Mucosa of descending colon (tissue), 3 donors: ENCODE measurements at regions not wholly inside any gene's neighbourhood (a gene's known extent, or its start where the extent isn't known, plus 50 kb on each side); places are given as distances from the start of the nearest gene placed in this dataset.

Source experiments
- ATAC-seq: fragments of 200-7000 bp; cut with Tn5 transposase; one replicate; pipeline ENCODE4 v1.9.1; 2020; ENCODE audit warnings: mild to moderate bottlenecking, moderate library complexity
- DNase-seq, 3 donors: peaks; one replicate each; pipeline ENCODE4 v3.0.0-alpha.2; 2020
- H3K36me3 ChIP-seq: fragments of 200-600 bp; one replicate; pipeline ENCODE4 v1.8.0; 2021; ENCODE audit warnings: low read depth, mild to moderate bottlenecking
- H3K4me1 ChIP-seq: fragments of 200-600 bp; one replicate; pipeline ENCODE4 v1.8.0; 2021; ENCODE audit warnings: low read depth, mild to moderate bottlenecking
- H3K4me3 ChIP-seq: fragments of 200-600 bp; one replicate; pipeline ENCODE4 v1.8.0; 2021; ENCODE audit warnings: mild to moderate bottlenecking
- H3K9me3 ChIP-seq: fragments of 200-600 bp; one replicate; pipeline ENCODE4 v1.8.0; 2021; ENCODE audit warnings: mild to moderate bottlenecking
- intact Hi-C, 2 donors: fragments of 100-400 bp; cut with DNase I in 1 of 2; cut with micrococcal nuclease in 1 of 2; formaldehyde crosslinking; loops; one replicate each; pipeline versions ENCODE4 v1.11.0 to v1.11.1; 2022; cut with DNase I, micrococcal nuclease
- TF ChIP-seq, protein P1 (sequence below): fragments of 200-600 bp; IDR thresholded peaks from one replicate; pipeline ENCODE4 v1.8.0; 2022; ENCODE audit warnings: antibody characterized with exemption, mild to moderate bottlenecking
- donor health status: DM: no; HTN: no; CAD: no; lungs with moderate emphysema.
- donor health status: DM: no; HTN: no; CAD: no.
- donor health status: DM: no; HTN: yes; CAD: no.

DNA sequence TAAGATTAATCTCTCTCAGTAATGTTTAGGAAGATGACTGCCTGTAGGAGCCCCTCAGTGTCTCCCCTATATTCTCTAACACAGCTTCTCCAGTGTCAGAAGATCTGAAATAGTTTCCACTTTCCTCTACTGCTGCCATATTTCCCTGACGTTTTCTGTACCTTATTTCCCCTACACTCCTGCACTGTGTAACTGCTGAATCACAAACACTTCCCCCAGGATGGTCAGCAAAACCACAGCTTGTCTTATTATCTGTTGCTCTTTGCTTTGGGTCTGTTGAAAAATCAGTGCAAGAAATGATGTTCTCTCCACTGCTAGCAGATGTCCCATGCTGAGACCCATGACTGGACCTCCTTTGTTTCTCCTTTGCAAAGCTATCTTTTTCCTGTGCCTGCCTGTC, 441.7 kb downstream of the EPHA4 start:
- no peak for DNase-seq
- ATAC-seq, result no peak
- intact Hi-C loops, result no loop called here
- Histone ChIP-seq H3K4me1 (no peaks in the 10 kb centered on the region), H3K9me3 (peaks cover 4% of the 10 kb centered on the region), H3K36me3 (no peaks in the 10 kb centered on the region), H3K4me3 (no peak overlapping the region)
- TF ChIP-seq, protein P1, sequence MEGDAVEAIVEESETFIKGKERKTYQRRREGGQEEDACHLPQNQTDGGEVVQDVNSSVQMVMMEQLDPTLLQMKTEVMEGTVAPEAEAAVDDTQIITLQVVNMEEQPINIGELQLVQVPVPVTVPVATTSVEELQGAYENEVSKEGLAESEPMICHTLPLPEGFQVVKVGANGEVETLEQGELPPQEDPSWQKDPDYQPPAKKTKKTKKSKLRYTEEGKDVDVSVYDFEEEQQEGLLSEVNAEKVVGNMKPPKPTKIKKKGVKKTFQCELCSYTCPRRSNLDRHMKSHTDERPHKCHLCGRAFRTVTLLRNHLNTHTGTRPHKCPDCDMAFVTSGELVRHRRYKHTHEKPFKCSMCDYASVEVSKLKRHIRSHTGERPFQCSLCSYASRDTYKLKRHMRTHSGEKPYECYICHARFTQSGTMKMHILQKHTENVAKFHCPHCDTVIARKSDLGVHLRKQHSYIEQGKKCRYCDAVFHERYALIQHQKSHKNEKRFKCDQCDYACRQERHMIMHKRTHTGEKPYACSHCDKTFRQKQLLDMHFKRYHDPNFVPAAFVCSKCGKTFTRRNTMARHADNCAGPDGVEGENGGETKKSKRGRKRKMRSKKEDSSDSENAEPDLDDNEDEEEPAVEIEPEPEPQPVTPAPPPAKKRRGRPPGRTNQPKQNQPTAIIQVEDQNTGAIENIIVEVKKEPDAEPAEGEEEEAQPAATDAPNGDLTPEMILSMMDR, result no peak

- no peak overlapping the region for H3K4me3 ChIP-seq
- ATAC-seq (no peak), DNase-seq (no peak)
- TF ChIP-seq, protein P1, result no peak
- no peaks in the 10 kb centered on the region for H3K4me1 ChIP-seq
- H3K36me3 ChIP-seq, result no peaks in the 10 kb centered on the region
- no peaks in the 10 kb centered on the region for H3K9me3 ChIP-seq
- intact Hi-C loops, result no loop called here
These were observed 438.2 kb downstream of the EPHA4 start for GRCh38 chr2:221133941-221134340.

DNA sequence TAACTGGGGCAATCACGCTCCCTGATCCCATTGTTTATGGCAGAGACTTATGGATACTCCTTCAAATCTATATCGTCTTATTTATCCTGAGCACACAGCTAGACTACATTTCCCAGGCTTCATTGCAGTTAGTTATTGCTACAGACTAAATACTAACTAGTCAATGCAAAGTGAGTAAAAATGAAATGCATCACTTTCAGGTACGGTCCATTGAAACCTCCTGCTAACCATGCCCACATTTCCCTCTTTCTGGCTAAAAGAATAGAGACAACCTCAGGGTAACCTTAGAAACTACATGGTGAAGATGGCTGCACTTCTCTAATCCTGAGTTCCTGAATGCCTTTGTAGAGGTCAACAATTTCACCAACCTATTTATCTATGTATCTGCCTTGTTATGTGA, 437.4 kb downstream of the EPHA4 start:
- TF ChIP-seq, protein P1, result no peak
- H3K4me1 ChIP-seq, result no peaks in the 10 kb centered on the region
- intact Hi-C loops, result no loop called here
- no peaks in the 10 kb centered on the region for H3K9me3 ChIP-seq
- DNase-seq (no peak), ATAC-seq (no peak)
- no peaks in the 10 kb centered on the region for H3K36me3 ChIP-seq
- no peak overlapping the region for H3K4me3 ChIP-seq

DNA sequence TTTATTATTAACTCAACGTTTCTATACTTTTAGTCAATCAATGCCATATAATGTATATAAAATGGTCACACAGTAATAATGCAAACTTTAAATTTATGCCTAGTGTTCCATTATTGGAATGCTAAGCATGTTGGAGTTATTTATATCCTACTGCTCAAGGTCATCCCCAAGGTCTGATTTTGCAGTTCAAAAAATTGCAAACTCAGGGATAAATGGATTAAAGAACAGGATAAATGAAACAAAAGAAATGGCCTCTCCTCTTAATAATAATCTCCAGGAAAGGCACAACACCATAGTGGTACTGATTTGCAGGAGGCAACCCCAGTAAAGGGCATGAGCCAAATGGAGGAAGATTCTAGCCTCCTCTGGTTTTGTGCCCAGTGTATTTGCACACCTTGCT, 436.4 kb downstream of the EPHA4 start:
- intact Hi-C loops, result no loop called here
- Histone ChIP-seq H3K4me3 (no peak overlapping the region), H3K4me1 (no peaks in the 10 kb centered on the region), H3K36me3 (no peaks in the 10 kb centered on the region), H3K9me3 (no peaks in the 10 kb centered on the region)
- TF ChIP-seq, protein P1, result no peak
- DNase-seq, result no peak
- no peak for ATAC-seq

GRCh38 chr2:221137385-221137784, 434.7 kb downstream of the EPHA4 start:
- ATAC-seq (no peak), DNase-seq (no peak)
- intact Hi-C loops, result no loop called here
- H3K9me3 ChIP-seq, result no peaks in the 10 kb centered on the region
- TF ChIP-seq, protein P1, result no peak
- H3K4me1 ChIP-seq, result no peaks in the 10 kb centered on the region
- H3K36me3 ChIP-seq, result no peaks in the 10 kb centered on the region
- H3K4me3 ChIP-seq, result no peak overlapping the region

DNA sequence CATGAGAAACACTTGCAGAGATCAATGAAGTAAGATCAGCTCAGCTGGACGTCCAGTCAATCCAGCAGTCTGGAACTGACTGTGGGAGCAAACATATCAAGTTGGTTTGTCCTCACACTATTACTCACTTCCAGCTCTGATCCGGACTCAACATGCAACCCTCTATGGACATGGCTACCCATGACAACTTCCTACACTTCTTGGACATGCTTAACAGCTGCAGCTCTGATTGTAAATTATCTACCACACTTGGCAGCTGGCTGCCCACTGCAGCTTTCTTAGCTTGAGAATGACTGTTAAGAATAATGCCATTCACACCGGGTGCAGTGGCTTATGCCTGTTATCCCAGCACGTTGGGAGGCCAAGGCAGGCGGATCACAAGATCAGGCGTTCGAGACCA, 429.8 kb downstream of the EPHA4 start:
- Histone ChIP-seq H3K4me1 (no peaks in the 10 kb centered on the region), H3K4me3 (no peak overlapping the region), H3K36me3 (no peaks in the 10 kb centered on the region), H3K9me3 (no peaks in the 10 kb centered on the region)
- no peak for ATAC-seq
- TF ChIP-seq, protein P1, result no peak
- DNase-seq, result no peak
- intact Hi-C loops, result no loop called here
